Common myeloid progenitor, CD34-positive (primary cell): ENCODE measurements at regions not wholly inside any gene's neighbourhood (a gene's known extent, or its start where the extent isn't known, plus 50 kb on each side); places are given as distances from the start of the nearest gene placed in this dataset.

Experiments used
- CTCF ChIA-PET: fragments of 350-600 bp; sonication (Branson Sonifier 250); formaldehyde crosslinking; loops from one replicate; lab custom pipeline; 2021; ENCODE audit warnings: antibody characterized with exemption; lab: Charles Lee
- POLR2A ChIA-PET: fragments of 350-600 bp; sonication (Branson Sonifier 250); formaldehyde crosslinking; loops from one replicate; lab custom pipeline; 2021; ENCODE audit warnings: antibody characterized with exemption; lab: Charles Lee
- DNase-seq, 3 donors: peaks; one replicate each; pipeline versions ENCODE4 v3.0.0 to v3.0.0-alpha.2; 2013
- H3K27ac ChIP-seq, 2 experiments: 1 replicate in 1 of 2; 2 replicates in 1 of 2; pipeline ENCODE4 v1.7.0; 2013; ENCODE audit warnings: inconsistent platforms in 2 of 2, low read length in 2 of 2, mild to moderate bottlenecking in 2 of 2, low read depth in 1 of 2, moderate library complexity in 1 of 2; ENCODE audit not compliant: severe bottlenecking in 2 of 2, insufficient read depth in 1 of 2, poor library complexity in 1 of 2
- H3K27me3 ChIP-seq, 5 experiments: replicated peaks in 2 of 5; 1 replicate in 3 of 5; 2 replicates in 2 of 5; pipeline versions ENCODE4 v1.6.1 to v1.7.0; 2013; ENCODE audit warnings: low read length in 4 of 5, mild to moderate bottlenecking in 2 of 5, moderate library complexity in 2 of 5, inconsistent platforms in 1 of 5; ENCODE audit not compliant: insufficient read depth in 5 of 5, control insufficient read depth in 4 of 5
- H3K36me3 ChIP-seq, 4 experiments: 1 replicate in 2 of 4; 2 replicates in 2 of 4; pipeline versions ENCODE4 v1.6.1 to v1.7.0; 2013; ENCODE audit warnings: low read length in 3 of 4, control low read depth in 1 of 4, mild to moderate bottlenecking in 1 of 4; ENCODE audit not compliant: control insufficient read depth in 4 of 4, insufficient read depth in 4 of 4
- H3K4me1 ChIP-seq, 4 experiments: 1 replicate in 3 of 4; 2 replicates in 1 of 4; pipeline versions ENCODE4 v1.6.1 to v1.7.1; 2013; ENCODE audit warnings: low read length in 3 of 4, mild to moderate bottlenecking in 3 of 4, control low read depth in 1 of 4, inconsistent platforms in 1 of 4, moderate library complexity in 1 of 4; ENCODE audit not compliant: control insufficient read depth in 4 of 4, insufficient read depth in 4 of 4; ENCODE audit errors: control extremely low read depth in 1 of 4
- H3K4me3 ChIP-seq, 7 experiments: 1 replicate in 4 of 7; 2 replicates in 3 of 7; pipeline versions ENCODE4 v1.5.1 to v1.7.0; 2013; ENCODE audit warnings: mild to moderate bottlenecking in 7 of 7, low read length in 6 of 7, moderate library complexity in 6 of 7, inconsistent platforms in 2 of 7, low read depth in 2 of 7, control low read depth in 1 of 7; ENCODE audit not compliant: insufficient read depth in 4 of 7, control insufficient read depth in 1 of 7; ENCODE audit errors: extremely low read depth in 1 of 7
- H3K9me3 ChIP-seq, 5 experiments: 1 replicate in 4 of 5; 2 replicates in 1 of 5; pipeline versions ENCODE4 v1.6.1 to v1.7.1; 2013; ENCODE audit warnings: low read length in 4 of 5, mild to moderate bottlenecking in 2 of 5, inconsistent platforms in 1 of 5, low read depth in 1 of 5, moderate library complexity in 1 of 5; ENCODE audit not compliant: control insufficient read depth in 4 of 5, insufficient read depth in 2 of 5; ENCODE audit errors: control extremely low read depth in 1 of 5
- WGBS: methylation state at CpG from one replicate; pipeline ENCODE4 v1.1.5; 2013; ENCODE audit not compliant: insufficient coverage; 5-methylcytosine and 5-hydroxymethylcytosine counted together

DNA sequence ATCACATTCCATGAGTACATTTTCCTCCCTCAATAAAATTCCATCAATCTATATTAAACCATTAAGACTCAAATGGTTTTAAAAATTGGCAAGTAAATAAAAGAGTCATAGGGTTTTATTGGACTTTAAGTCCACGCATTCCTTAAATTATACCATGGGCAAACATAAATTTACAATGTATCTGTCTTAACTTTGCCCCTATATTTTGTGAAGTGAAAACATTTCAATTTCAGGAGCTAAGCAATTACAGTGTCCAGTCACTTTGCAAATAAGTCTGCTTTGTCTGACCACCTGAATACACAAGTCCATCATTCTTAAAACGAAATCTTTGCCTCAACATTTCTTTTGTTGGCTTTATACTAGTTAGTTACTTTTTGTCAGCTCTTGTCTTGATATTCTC is 197.5 kb upstream of the SEMA3D start:
- H3K4me1 ChIP-seq = no peaks in the 10 kb centered on the region
- no peaks in the 10 kb centered on the region for H3K27me3 ChIP-seq
- H3K9me3 ChIP-seq = no peaks in the 10 kb centered on the region
- ChIA-PET CTCF (no interaction called here), POLR2A (no interaction called here)
- no peak for DNase-seq
- no peak overlapping the region for H3K4me3 ChIP-seq
- no peak overlapping the region for H3K27ac ChIP-seq
- WGBS = 88% methylated on average over 1 of the region's 2 CpGs
- no peaks in the 10 kb centered on the region for H3K36me3 ChIP-seq

DNA sequence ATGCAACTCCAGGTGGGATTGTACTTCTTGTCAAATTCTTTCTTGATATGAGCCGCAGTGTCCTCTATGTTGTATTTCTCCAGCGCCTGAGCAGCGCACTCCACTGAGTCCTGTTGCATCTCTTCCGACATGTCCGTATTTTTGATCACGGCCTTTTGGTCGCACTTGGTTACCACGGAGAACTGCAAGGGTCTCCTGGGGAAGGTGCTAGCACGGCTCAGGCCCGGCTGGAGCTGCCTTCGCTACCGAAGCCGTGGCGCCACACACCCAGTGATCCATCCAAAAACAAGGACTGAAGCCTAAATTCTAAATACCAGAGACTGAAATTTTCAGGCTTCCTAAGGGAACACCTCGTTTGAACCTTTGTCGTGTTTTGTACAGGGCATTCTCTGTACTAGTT is 194.4 kb upstream of the SEMA3D start:
- no peaks in the 10 kb centered on the region for H3K4me1 ChIP-seq
- CTCF ChIA-PET = interaction anchor here (1.0 kb wide), 1 partner anchor 8 kb away, joined by 3 read pairs; no protein-coding TSS in a partner anchor
- POLR2A ChIA-PET = no interaction called here
- H3K36me3 ChIP-seq = no peaks in the 10 kb centered on the region
- no peaks in the 10 kb centered on the region for H3K27me3 ChIP-seq
- H3K9me3 ChIP-seq = no peaks in the 10 kb centered on the region
- no peak overlapping the region for H3K4me3 ChIP-seq
- 97% methylated on average over 14 of the region's 16 CpGs for WGBS
- no peak for DNase-seq
- H3K27ac ChIP-seq = no peak overlapping the region

DNA sequence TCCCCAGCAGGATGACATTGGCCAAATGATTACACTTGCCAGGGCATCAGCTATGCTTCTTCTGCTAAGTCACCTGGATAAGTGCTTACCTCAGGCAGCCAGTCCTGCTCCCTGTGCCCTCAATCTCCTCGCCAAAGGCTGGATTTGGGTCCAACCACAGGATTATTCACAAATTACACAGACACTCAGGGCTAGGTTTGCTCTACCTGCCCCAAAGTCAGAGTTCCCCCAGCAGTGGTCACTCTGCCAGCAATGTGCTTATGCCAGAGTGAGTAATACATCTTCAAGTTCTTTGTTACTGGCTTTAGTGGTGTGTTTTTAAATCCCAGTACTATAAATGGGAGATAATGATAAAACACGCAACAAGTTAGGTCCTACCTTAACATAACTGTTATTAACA is 189.7 kb upstream of the SEMA3D start:
- CTCF ChIA-PET = no interaction called here
- Histone ChIP-seq H3K36me3 (no peaks in the 10 kb centered on the region), H3K27me3 (no peaks in the 10 kb centered on the region), H3K4me3 (no peak overlapping the region), H3K4me1 (no peaks in the 10 kb centered on the region), H3K27ac (no peak overlapping the region), H3K9me3 (no peaks in the 10 kb centered on the region)
- 88% methylated on average over 1 of the region's 2 CpGs for WGBS
- POLR2A ChIA-PET = no interaction called here
- DNase-seq = no peak

DNA sequence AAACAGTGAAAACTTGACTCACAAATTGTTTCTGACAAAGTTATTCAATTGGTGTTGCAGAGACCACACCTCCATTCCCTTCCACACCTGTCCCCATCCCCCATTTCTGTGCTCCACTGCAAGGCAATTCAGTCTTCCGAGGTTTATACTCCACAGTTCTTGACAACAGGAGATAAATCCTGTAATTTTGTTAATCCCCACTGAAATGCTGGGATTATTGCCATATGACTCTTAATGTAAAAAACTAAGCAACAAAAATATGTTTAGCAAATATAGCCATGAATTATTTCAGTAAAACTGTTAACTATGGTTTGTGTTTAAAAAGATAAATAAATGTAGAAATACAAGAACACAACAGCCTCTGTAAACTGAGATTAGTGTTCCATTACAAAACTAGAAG is 170.1 kb upstream of the SEMA3D start:
- Histone ChIP-seq H3K4me3 (no peak overlapping the region), H3K36me3 (no peaks in the 10 kb centered on the region), H3K27me3 (no peaks in the 10 kb centered on the region), H3K4me1 (no peaks in the 10 kb centered on the region), H3K27ac (no peak overlapping the region), H3K9me3 (no peaks in the 10 kb centered on the region)
- DNase-seq = no peak
- 86% methylated on average over 1 of the region's 1 CpG for WGBS
- ChIA-PET CTCF (no interaction called here), POLR2A (no interaction called here)

DNA sequence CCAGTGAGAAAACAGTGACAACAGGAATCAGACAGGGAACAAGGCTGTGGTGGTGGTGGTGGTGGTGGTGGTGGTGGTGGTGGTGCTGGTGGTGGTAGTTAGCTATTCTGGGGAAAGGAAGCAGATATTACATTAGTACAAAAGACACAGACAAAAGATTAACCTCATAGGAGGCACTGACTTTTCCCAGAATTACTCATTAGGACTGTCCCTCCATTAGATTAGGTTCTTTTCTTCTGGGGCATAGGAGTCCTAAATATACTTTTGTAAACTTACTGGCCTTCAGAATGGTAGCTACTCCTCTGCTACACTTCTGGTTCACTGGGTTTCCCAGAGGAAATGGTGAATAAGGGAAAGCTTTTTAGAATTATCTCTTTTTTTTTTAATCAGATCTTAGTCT is 156.6 kb upstream of the SEMA3D start:
- CTCF ChIA-PET = no interaction called here
- H3K27me3 ChIP-seq = no peaks in the 10 kb centered on the region
- POLR2A ChIA-PET = no interaction called here
- no peak overlapping the region for H3K4me3 ChIP-seq
- no peak for DNase-seq
- H3K27ac ChIP-seq = no peak overlapping the region
- peaks cover 0 to 2% (median 0%) of the 10 kb centered on the region in 5 experiments for H3K9me3 ChIP-seq
- H3K36me3 ChIP-seq = no peaks in the 10 kb centered on the region
- no peaks in the 10 kb centered on the region for H3K4me1 ChIP-seq

DNA sequence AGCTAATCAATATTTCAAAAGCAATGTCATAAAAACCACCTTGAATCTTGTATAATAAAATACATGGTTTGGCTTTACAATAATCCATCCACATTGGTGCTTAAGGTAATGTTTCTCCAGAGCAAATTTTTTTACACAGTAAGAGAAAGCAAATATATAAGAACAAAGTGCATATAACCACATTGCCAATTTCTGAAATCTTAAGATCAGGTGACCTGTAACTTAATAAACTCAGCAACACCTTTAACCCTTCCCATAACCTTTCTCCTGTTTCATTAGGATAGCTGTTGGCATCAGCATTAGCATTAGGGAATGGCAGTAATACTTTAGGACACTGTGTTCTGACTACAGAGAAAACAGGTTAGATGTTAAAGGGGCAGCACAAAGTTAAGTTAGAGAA is 155.9 kb upstream of the SEMA3D start:
- peaks cover 0 to 2% (median 0%) of the 10 kb centered on the region in 5 experiments for H3K9me3 ChIP-seq
- H3K36me3 ChIP-seq = no peaks in the 10 kb centered on the region
- H3K4me1 ChIP-seq = no peaks in the 10 kb centered on the region
- H3K27me3 ChIP-seq = no peaks in the 10 kb centered on the region
- no peak overlapping the region for H3K4me3 ChIP-seq
- CTCF ChIA-PET = no interaction called here
- H3K27ac ChIP-seq = no peak overlapping the region
- no peak for DNase-seq
- POLR2A ChIA-PET = no interaction called here

DNA sequence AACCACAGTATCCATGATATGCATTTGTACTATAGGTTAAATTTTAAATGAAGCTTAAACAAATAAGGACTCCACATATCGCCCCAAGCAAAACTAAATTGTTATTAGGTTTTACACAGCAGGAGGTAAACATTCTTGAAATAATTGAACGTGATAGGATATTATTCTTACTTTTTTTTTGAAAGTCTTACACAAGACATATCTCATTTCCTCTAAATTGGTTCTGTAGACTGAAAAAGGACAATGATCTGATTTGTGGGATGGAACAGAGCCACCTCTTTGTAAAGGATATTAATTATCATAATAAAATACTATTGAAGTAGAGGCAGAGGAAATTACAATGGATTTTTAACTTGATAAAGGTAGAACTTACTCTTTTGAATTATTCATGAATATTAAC is 155.1 kb upstream of the SEMA3D start:
- WGBS = no CpG with 5 or more reads among the region's 2 CpGs
- POLR2A ChIA-PET = no interaction called here

More for the DNA sequence above, 155.1 kb upstream of the SEMA3D start:
- Histone ChIP-seq H3K4me3 (no peak overlapping the region), H3K27me3 (no peaks in the 10 kb centered on the region), H3K9me3 (peaks cover 0 to 2% (median 0%) of the 10 kb centered on the region in 5 experiments), H3K36me3 (no peaks in the 10 kb centered on the region), H3K4me1 (no peaks in the 10 kb centered on the region), H3K27ac (no peak overlapping the region)
- CTCF ChIA-PET = no interaction called here
- no peak for DNase-seq
